ENCODE measurements at regions not wholly inside any gene's neighbourhood (a gene's known extent, or its start where the extent isn't known, plus 50 kb on each side); places are given as distances from the start of the nearest gene placed in this dataset.

DNA sequence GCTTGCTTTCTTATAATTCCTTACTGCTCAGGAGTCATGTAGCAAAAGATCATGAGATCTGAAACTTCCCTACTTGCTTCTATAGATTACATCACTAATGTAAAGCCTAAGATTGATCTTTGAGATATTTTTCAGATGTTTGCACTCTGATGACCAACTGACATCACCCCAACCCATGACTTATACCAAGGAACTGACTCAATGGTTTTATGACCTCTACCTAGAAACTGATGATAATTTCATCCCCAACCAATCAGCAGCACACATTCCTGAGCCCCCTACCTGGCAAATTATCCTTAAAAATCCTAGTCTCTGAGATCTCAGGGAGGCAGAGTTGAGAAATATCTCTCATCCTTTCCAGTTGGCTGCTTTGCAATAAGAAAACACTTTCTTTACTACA, 122.3 kb upstream of the CAMK1G start:
- TF ChIP-seq CREB1 (IDR thresholded peaks at IDR 0.05; ENCODE audit: low read depth) = no peak
- no peak for TF ChIP-seq TCF12 (IDR thresholded peaks at IDR 0.05; ENCODE audit: low read depth)
- TF ChIP-seq ZBTB7A (IDR thresholded peaks at IDR 0.05; ENCODE audit: low read depth) = no peak
- no peak for TF ChIP-seq REST (IDR thresholded peaks at IDR 0.05; ENCODE audit: low read depth)

DNA sequence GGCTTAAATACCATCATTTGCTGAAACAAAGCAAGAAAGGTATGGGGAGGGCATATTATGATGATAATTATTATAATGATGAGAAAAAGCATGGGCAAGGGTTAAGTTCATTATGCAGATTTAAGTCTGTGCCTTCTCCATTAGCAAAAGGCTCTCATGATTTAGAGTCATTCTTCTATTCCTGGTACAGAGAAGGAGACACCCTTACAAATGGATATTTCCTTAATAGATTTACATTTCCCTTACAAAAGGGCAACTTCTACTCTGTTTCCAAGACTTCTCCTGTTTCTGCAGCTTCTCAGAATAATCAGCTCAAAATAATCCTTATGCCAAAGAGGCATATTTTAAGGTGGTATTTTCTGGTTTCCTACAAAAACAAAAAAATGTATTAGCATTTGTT, 121.1 kb upstream of the CAMK1G start:
- TF ChIP-seq CEBPB (IDR thresholded peaks at IDR 0.05) (no peak), ZBTB7A (IDR thresholded peaks at IDR 0.05; ENCODE audit: low read depth) (no peak), NFIC (IDR thresholded peaks at IDR 0.05) (no peak), FOXM1 (IDR thresholded peaks at IDR 0.05; ENCODE audit: borderline replicate concordance, low read depth) (no peak), CREB1 (IDR thresholded peaks at IDR 0.05; ENCODE audit: low read depth) (no peak), RAD21 (IDR thresholded peaks at IDR 0.05; ENCODE audit: low read depth) (no peak), EGR1 (IDR thresholded peaks at IDR 0.05) (no peak), EP300 (IDR thresholded peaks at IDR 0.05; ENCODE audit: borderline replicate concordance) (no peak), REST (IDR thresholded peaks at IDR 0.05; ENCODE audit: low read depth) (no peak), TEAD4 (IDR thresholded peaks at IDR 0.05) (no peak), TCF12 (IDR thresholded peaks at IDR 0.05; ENCODE audit: low read depth) (no peak), YY1 (IDR thresholded peaks at IDR 0.05; ENCODE audit: low read depth) (no peak), TAF1 (IDR thresholded peaks at IDR 0.05; ENCODE audit: low read depth) (no peak)
- TF ChIP-seq, protein P1, sequence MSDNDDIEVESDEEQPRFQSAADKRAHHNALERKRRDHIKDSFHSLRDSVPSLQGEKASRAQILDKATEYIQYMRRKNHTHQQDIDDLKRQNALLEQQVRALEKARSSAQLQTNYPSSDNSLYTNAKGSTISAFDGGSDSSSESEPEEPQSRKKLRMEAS (IDR thresholded peaks at IDR 0.05) = no peak

- TF ChIP-seq, protein P1 (IDR thresholded peaks at IDR 0.05) = no peak
- TF ChIP-seq TEAD4 (IDR thresholded peaks at IDR 0.05) (no peak), TCF12 (IDR thresholded peaks at IDR 0.05; ENCODE audit: low read depth) (no peak), ZBTB7A (IDR thresholded peaks at IDR 0.05; ENCODE audit: low read depth) (no peak), EGR1 (IDR thresholded peaks at IDR 0.05) (no peak), RAD21 (IDR thresholded peaks at IDR 0.05; ENCODE audit: low read depth) (no peak), EP300 (IDR thresholded peaks at IDR 0.05; ENCODE audit: borderline replicate concordance) (no peak), CREB1 (IDR thresholded peaks at IDR 0.05; ENCODE audit: low read depth) (no peak), YY1 (IDR thresholded peaks at IDR 0.05; ENCODE audit: low read depth) (no peak)
- TF ChIP-seq, protein P2, sequence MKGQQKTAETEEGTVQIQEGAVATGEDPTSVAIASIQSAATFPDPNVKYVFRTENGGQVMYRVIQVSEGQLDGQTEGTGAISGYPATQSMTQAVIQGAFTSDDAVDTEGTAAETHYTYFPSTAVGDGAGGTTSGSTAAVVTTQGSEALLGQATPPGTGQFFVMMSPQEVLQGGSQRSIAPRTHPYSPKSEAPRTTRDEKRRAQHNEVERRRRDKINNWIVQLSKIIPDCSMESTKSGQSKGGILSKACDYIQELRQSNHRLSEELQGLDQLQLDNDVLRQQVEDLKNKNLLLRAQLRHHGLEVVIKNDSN (IDR thresholded peaks at IDR 0.05) = no peak
Measured at GRCh38 chr1:209463441-209463840, 120.1 kb upstream of the CAMK1G start.

DNA sequence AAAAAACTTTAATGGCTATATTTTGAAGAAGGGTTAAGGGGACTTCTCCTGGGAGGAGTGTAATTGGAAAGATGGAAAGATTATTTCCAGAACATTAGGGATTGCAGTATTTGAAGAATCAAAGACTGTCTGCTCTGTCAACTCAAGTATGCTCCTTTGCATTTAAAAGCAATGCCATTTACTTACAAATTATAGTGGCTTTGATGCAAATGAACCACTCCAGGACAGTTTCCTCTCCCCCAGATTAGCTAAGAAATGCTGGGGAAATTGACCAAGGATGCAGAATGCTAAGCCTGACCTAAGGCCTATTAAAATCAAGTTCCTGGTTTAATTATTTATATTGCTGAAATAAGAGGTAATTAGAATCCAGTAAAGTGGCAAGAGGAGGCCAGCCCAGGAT, 110.5 kb upstream of the CAMK1G start:
- TF ChIP-seq TCF12 (IDR thresholded peaks at IDR 0.05; ENCODE audit: low read depth) = no peak
- no peak for TF ChIP-seq REST (IDR thresholded peaks at IDR 0.05; ENCODE audit: low read depth)
- TF ChIP-seq, protein P1 (IDR thresholded peaks at IDR 0.05) = no peak
- TF ChIP-seq NFIC (IDR thresholded peaks at IDR 0.05) = no peak
- no peak for TF ChIP-seq TAF1 (IDR thresholded peaks at IDR 0.05; ENCODE audit: low read depth)
- no peak for TF ChIP-seq EGR1 (IDR thresholded peaks at IDR 0.05)
- no peak for TF ChIP-seq TEAD4 (IDR thresholded peaks at IDR 0.05)
- no peak for TF ChIP-seq CREB1 (IDR thresholded peaks at IDR 0.05; ENCODE audit: low read depth)
- no peak for TF ChIP-seq YY1 (IDR thresholded peaks at IDR 0.05; ENCODE audit: low read depth)
- no peak for TF ChIP-seq RAD21 (IDR thresholded peaks at IDR 0.05; ENCODE audit: low read depth)
- no peak for TF ChIP-seq FOXM1 (IDR thresholded peaks at IDR 0.05; ENCODE audit: borderline replicate concordance, low read depth)
- TF ChIP-seq, protein P2 (IDR thresholded peaks at IDR 0.05) = no peak
- no peak for TF ChIP-seq ZBTB7A (IDR thresholded peaks at IDR 0.05; ENCODE audit: low read depth)
- no peak for TF ChIP-seq CEBPB (IDR thresholded peaks at IDR 0.05)
- no peak for TF ChIP-seq EP300 (IDR thresholded peaks at IDR 0.05; ENCODE audit: borderline replicate concordance)

All from Ishikawa (cell line).